SK-N-SH (cell line): ENCODE measurements at regions not wholly inside any gene's neighbourhood (a gene's known extent, or its start where the extent isn't known, plus 50 kb on each side); places are given as distances from the start of the nearest gene placed in this dataset.

Experiments used
- CTCF ChIA-PET: fragments of 300-600, 350-600 bp; formaldehyde crosslinking; extraction: SDS; loops from one replicate; lab custom pipeline; 2021; lab: Yijun Ruan, JAX
- POLR2A ChIA-PET: fragments of 350-600 bp; sonication (Branson Sonifier 250); formaldehyde crosslinking; extraction: SDS; loops from one replicate; lab custom pipeline; 2020; ENCODE audit warnings: antibody characterized with exemption, inconsistent platforms; lab: Yijun Ruan, JAX
- DNase-seq: peaks from one replicate; pipeline ENCODE4 v3.0.0; 2012
- H2AFZ ChIP-seq: fragments of 200-600 bp; sonication (generic); 2 replicates; pipeline ENCODE4 v1.8.1; 2016; ENCODE audit warnings: antibody characterized with exemption, mild to moderate bottlenecking, low read depth
- H3F3A ChIP-seq: fragments of 200-600 bp; sonication (generic); replicated peaks from 2 replicates; pipeline ENCODE3; 2016; ENCODE audit warnings: antibody characterized with exemption, mild to moderate bottlenecking; ENCODE audit not compliant: insufficient read depth
- H3K27ac ChIP-seq, 2 experiments: fragments of 200-500 bp in 1 of 2; fragments of 200-600 bp in 1 of 2; sonication (Bioruptor generic) in 1 of 2; sonication (generic), shearing (Covaris generic) in 1 of 2; 2 replicates each; pipeline versions ENCODE4 v1.5.1 to v1.6.1; 2014 to 2016; ENCODE audit warnings: low read depth in 2 of 2, inconsistent platforms in 1 of 2, low read length in 1 of 2, mild to moderate bottlenecking in 1 of 2, mixed read lengths in 1 of 2
- H3K27me3 ChIP-seq: fragments of 200-600 bp; sonication (generic), shearing (Covaris generic); 2 replicates; pipeline ENCODE4 v1.6.1; 2016; ENCODE audit warnings: mixed run types; ENCODE audit not compliant: insufficient read depth
- H3K36me3 ChIP-seq, 2 experiments: fragments of 200-500 bp in 1 of 2; fragments of 200-600 bp in 1 of 2; sonication (Bioruptor generic) in 1 of 2; sonication (generic) in 1 of 2; replicated peaks in 1 of 2; 2 replicates each; pipeline versions ENCODE3 to v1.5.1; 2014 to 2016; ENCODE audit warnings: low read length in 1 of 2, mild to moderate bottlenecking in 1 of 2; ENCODE audit not compliant: insufficient read depth in 2 of 2, control insufficient read depth in 1 of 2
- H3K4me1 ChIP-seq, 2 experiments: fragments of 200-500 bp in 1 of 2; fragments of 200-600 bp in 1 of 2; sonication (Bioruptor generic) in 1 of 2; sonication (generic), shearing (Covaris generic) in 1 of 2; 2 replicates each; pipeline versions ENCODE4 v1.5.1 to v1.6.1; 2014 to 2016; ENCODE audit warnings: low read depth in 1 of 2, low read length in 1 of 2, mixed run types in 1 of 2; ENCODE audit not compliant: insufficient read depth in 2 of 2, control insufficient read depth in 1 of 2
- H3K4me2 ChIP-seq: fragments of 200-600 bp; sonication (generic), shearing (Covaris generic); 2 replicates; pipeline ENCODE4 v1.6.1; 2017; ENCODE audit warnings: mixed run types
- H3K4me3 ChIP-seq, 2 experiments: fragments of 200-500 bp in 1 of 2; fragments of 200-600 bp in 1 of 2; sonication (Bioruptor generic) in 1 of 2; sonication (generic), shearing (Covaris generic) in 1 of 2; 2 replicates each; pipeline versions ENCODE4 v1.5.1 to v1.8.1; 2014 to 2016; ENCODE audit warnings: low read depth in 2 of 2, inconsistent platforms in 1 of 2, low read length in 1 of 2, mild to moderate bottlenecking in 1 of 2, mixed read lengths in 1 of 2, moderate library complexity in 1 of 2
- H3K79me2 ChIP-seq: fragments of 200-600 bp; sonication (generic); 2 replicates; pipeline ENCODE4 v1.8.1; 2017; ENCODE audit warnings: mild to moderate bottlenecking; ENCODE audit not compliant: insufficient read depth
- H3K9ac ChIP-seq: fragments of 200-600 bp; sonication (generic); 2 replicates; pipeline ENCODE4 v1.6.1; 2017; ENCODE audit warnings: mixed run types
- H3K9me2 ChIP-seq: fragments of 200-600 bp; sonication (generic); 2 replicates; pipeline ENCODE4 v1.6.1; 2017; ENCODE audit warnings: mixed run types
- H3K9me3 ChIP-seq: fragments of 200-600 bp; sonication (generic); 2 replicates; pipeline ENCODE4 v1.6.1; 2017; ENCODE audit warnings: mixed run types, mild to moderate bottlenecking, moderate library complexity
- H4K20me1 ChIP-seq: fragments of 200-600 bp; sonication (generic); 2 replicates; pipeline ENCODE4 v1.6.1; 2017; ENCODE audit warnings: mild to moderate bottlenecking, mixed run types; ENCODE audit not compliant: insufficient read depth
- CHD2 ChIP-seq: fragments of 150-350 bp; IDR thresholded peaks from 2 replicates; pipeline ENCODE4 v1.6.1; 2018; ENCODE audit warnings: low read length; ENCODE audit not compliant: partially characterized antibody
- EZH2phosphoT487 ChIP-seq: fragments of 200-600 bp; sonication (generic); IDR thresholded peaks from 2 replicates; pipeline ENCODE4 v1.6.1; 2017; ENCODE audit warnings: low read depth, mixed run types, mild to moderate bottlenecking, antibody characterized with exemption, moderate library complexity, borderline replicate concordance
- MXI1 ChIP-seq: IDR thresholded peaks from 2 replicates; pipeline ENCODE4 v1.6.1; 2012; ENCODE audit warnings: mild to moderate bottlenecking, low read depth, low read length, improper control_type of control experiment
- NFIC ChIP-seq: IDR thresholded peaks from 2 replicates; pipeline ENCODE4 v1.4.0; 2012; ENCODE audit warnings: borderline replicate concordance
- NRF1 ChIP-seq: IDR thresholded peaks from 2 replicates; pipeline ENCODE4 v1.6.1; 2012; ENCODE audit warnings: low read depth, mild to moderate bottlenecking, low read length
- RXRA ChIP-seq: IDR thresholded peaks from 2 replicates; pipeline ENCODE4 v1.4.0; 2012; ENCODE audit warnings: low read depth, mild to moderate bottlenecking, borderline replicate concordance
- SIN3A ChIP-seq: IDR thresholded peaks from 2 replicates; pipeline ENCODE4 v1.6.1; 2012; ENCODE audit warnings: low read depth, mild to moderate bottlenecking, low read length, moderate library complexity, borderline replicate concordance
- TCF12 ChIP-seq: IDR thresholded peaks from 2 replicates; pipeline ENCODE4 v1.4.0; 2012
- WGBS: methylation state at CpG from one replicate; pipeline ENCODE4 v1.1.6; 2017; ENCODE audit warnings: low lambda C conversion rate; 5-methylcytosine and 5-hydroxymethylcytosine counted together
- TF ChIP-seq, protein P1 (sequence below): IDR thresholded peaks from 2 replicates; pipeline ENCODE4 v1.4.0; 2012; ENCODE audit warnings: low read depth, borderline replicate concordance
- TF ChIP-seq, protein P2 (sequence below): fragments of 200-600 bp; sonication (generic); IDR thresholded peaks from 2 replicates; pipeline ENCODE4 v1.6.1; 2017; ENCODE audit warnings: antibody characterized with exemption, mild to moderate bottlenecking, moderate library complexity
- TF ChIP-seq, protein P3 (sequence below): fragments of 150-350 bp; IDR thresholded peaks from 2 replicates; pipeline ENCODE4 v1.6.1; 2017; ENCODE audit warnings: antibody characterized with exemption, low read length, low read depth, borderline replicate concordance
- TF ChIP-seq, protein P4 (sequence below): fragments of 150-350 bp; IDR thresholded peaks from 2 replicates; pipeline ENCODE4 v1.6.1; 2016; ENCODE audit warnings: mild to moderate bottlenecking, low read depth, low read length

DNA sequence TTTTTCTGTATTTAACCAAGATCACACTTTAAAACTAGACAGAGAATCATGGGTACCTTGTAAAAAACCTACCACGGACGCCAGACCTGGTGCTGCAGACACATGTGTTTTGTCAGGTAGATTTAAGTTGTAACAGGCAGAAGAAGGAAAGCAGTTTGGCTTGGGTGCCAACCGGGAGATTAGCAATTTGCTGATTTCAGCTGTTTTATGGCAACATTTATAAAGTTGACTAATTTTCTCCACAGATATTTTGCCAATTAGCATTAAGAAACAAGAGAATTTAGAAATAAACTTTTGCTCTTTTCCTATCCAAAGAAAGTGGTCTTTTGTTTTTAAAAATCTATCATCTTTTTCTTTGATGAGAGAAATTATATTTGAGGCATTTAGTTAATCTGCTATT lies 76.3 kb upstream of the STOX2 start:
- CTCF ChIA-PET = no interaction called here
- TF ChIP-seq TCF12 = no peak
- TF ChIP-seq, protein P1, sequence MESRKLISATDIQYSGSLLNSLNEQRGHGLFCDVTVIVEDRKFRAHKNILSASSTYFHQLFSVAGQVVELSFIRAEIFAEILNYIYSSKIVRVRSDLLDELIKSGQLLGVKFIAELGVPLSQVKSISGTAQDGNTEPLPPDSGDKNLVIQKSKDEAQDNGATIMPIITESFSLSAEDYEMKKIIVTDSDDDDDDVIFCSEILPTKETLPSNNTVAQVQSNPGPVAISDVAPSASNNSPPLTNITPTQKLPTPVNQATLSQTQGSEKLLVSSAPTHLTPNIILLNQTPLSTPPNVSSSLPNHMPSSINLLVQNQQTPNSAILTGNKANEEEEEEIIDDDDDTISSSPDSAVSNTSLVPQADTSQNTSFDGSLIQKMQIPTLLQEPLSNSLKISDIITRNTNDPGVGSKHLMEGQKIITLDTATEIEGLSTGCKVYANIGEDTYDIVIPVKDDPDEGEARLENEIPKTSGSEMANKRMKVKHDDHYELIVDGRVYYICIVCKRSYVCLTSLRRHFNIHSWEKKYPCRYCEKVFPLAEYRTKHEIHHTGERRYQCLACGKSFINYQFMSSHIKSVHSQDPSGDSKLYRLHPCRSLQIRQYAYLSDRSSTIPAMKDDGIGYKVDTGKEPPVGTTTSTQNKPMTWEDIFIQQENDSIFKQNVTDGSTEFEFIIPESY = no peak
- no peak for TF ChIP-seq MXI1
- no peak for TF ChIP-seq SIN3A
- TF ChIP-seq, protein P2, sequence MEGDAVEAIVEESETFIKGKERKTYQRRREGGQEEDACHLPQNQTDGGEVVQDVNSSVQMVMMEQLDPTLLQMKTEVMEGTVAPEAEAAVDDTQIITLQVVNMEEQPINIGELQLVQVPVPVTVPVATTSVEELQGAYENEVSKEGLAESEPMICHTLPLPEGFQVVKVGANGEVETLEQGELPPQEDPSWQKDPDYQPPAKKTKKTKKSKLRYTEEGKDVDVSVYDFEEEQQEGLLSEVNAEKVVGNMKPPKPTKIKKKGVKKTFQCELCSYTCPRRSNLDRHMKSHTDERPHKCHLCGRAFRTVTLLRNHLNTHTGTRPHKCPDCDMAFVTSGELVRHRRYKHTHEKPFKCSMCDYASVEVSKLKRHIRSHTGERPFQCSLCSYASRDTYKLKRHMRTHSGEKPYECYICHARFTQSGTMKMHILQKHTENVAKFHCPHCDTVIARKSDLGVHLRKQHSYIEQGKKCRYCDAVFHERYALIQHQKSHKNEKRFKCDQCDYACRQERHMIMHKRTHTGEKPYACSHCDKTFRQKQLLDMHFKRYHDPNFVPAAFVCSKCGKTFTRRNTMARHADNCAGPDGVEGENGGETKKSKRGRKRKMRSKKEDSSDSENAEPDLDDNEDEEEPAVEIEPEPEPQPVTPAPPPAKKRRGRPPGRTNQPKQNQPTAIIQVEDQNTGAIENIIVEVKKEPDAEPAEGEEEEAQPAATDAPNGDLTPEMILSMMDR = no peak
- TF ChIP-seq, protein P3, sequence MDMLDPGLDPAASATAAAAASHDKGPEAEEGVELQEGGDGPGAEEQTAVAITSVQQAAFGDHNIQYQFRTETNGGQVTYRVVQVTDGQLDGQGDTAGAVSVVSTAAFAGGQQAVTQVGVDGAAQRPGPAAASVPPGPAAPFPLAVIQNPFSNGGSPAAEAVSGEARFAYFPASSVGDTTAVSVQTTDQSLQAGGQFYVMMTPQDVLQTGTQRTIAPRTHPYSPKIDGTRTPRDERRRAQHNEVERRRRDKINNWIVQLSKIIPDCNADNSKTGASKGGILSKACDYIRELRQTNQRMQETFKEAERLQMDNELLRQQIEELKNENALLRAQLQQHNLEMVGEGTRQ = no peak
- TF ChIP-seq CHD2 = no peak
- TF ChIP-seq NFIC = no peak
- TF ChIP-seq EZH2phosphoT487 = no peak
- TF ChIP-seq, protein P4, sequence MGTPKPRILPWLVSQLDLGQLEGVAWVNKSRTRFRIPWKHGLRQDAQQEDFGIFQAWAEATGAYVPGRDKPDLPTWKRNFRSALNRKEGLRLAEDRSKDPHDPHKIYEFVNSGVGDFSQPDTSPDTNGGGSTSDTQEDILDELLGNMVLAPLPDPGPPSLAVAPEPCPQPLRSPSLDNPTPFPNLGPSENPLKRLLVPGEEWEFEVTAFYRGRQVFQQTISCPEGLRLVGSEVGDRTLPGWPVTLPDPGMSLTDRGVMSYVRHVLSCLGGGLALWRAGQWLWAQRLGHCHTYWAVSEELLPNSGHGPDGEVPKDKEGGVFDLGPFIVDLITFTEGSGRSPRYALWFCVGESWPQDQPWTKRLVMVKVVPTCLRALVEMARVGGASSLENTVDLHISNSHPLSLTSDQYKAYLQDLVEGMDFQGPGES = no peak
- TF ChIP-seq RXRA = no peak
- TF ChIP-seq NRF1 = no peak

More for the DNA sequence above, 76.3 kb upstream of the STOX2 start:
- Histone ChIP-seq H3K9me2 (no peaks in the 10 kb centered on the region), H3K27me3 (no peaks in the 10 kb centered on the region), H3F3A (no peaks in the 10 kb centered on the region), H3K4me3 (no peak overlapping the region), H2AFZ (no peak overlapping the region), H3K27ac (no peak overlapping the region), H3K4me1 (peaks cover 0 to 12% of the 10 kb centered on the region in 2 experiments; a peak in 1 of 4 replicates), H3K36me3 (no peaks in the 10 kb centered on the region), H4K20me1 (no peaks in the 10 kb centered on the region), H3K79me2 (no peaks in the 10 kb centered on the region), H3K9ac (no peak overlapping the region), H3K4me2 (no peak overlapping the region), H3K9me3 (no peaks in the 10 kb centered on the region)
- POLR2A ChIA-PET = no interaction called here
- no peak for DNase-seq
- WGBS = 48% methylated on average over 3 of the region's 3 CpGs
